ENCODE measurements at regions not wholly inside any gene's neighbourhood (a gene's known extent, or its start where the extent isn't known, plus 50 kb on each side); places are given as distances from the start of the nearest gene placed in this dataset.

- TF ChIP-seq CTCF (IDR thresholded peaks at IDR 0.05) = no peak
- TF ChIP-seq POLR2A (IDR thresholded peaks at IDR 0.05) = no peak
Observed at GRCh38 chr12:116667752-116668151, 70.1 kb downstream of the SPRING1 start.

All from ovary (tissue), 3 donors.